ENCODE measurements at regions not wholly inside any gene's neighbourhood (a gene's known extent, or its start where the extent isn't known, plus 50 kb on each side); places are given as distances from the start of the nearest gene placed in this dataset.

- TF ChIP-seq ZBTB33 (IDR thresholded peaks at IDR 0.05) (no peak), ATF3 (IDR thresholded peaks at IDR 0.05) (no peak)
These were observed 94.3 kb upstream of the ETV6 start (continued) for GRCh38 chr12:11555195-11555594.

DNA sequence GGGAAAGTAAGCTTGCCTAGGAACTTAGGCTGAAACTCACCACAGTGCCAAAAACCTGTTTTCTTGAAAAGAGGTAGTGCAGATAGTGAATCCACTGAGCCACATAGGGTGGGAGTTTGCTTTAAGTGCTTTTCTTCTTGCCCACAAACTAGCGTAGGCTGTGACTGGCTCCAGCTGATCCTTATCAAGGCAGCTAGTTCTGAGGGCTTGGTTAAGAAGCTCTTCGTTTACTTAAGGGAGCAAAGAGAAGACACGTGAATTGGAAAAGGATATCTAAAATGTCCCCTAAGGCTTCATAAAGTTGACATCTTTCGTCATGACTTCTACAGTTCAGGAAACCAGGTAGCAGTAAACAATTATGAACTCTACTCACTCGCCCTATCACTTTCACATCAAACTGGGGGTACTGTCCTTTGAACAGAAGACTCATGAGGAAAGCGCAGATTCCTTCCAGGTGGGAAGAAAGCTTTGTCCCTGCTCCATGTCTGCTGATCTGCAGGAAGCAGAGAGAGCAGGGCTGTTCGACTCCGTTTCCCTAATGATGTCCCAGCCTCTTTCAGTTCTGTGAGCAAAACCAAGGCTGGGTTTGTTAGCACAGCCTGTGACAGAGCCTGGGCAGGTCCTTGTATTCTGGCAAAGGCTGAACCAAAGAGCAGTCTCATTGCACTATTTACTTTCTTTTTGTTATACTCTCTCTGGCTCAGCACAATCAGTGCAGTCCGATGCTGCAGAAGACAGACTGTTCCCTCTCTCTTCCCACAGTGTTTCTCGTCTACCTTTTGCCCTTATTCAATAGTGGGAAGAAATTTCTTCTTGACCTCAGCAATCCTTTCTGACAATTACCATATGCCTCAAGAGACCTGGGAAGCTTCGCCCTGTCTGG lies 93.5 kb upstream of the ETV6 start:
- Histone ChIP-seq H3K9ac (ENCODE audit: low read depth in 1 of 2, low read length in 2 of 2) (no peak overlapping the region), H3K27ac (ENCODE audit: low read depth in 1 of 2, low read length in 2 of 2) (no peak overlapping the region), H3K4me3 (ENCODE audit: low read depth in 1 of 3, low read length in 3 of 3) (no peak overlapping the region), H3K4me1 (ENCODE audit: control insufficient read depth in 4 of 4, insufficient read depth in 4 of 4, low read length in 3 of 4) (peaks cover 0 to 5% (median 0%) of the 10 kb centered on the region in 4 donors), H3K36me3 (ENCODE audit: control insufficient read depth in 4 of 4, insufficient read depth in 3 of 4, low read depth in 1 of 4, low read length in 3 of 4) (no peaks in the 10 kb centered on the region), H3K27me3 (ENCODE audit: control insufficient read depth in 4 of 4, insufficient read depth in 4 of 4, low read length in 3 of 4) (no peaks in the 10 kb centered on the region), H3K9me3 (ENCODE audit: control insufficient read depth in 4 of 4, low read length in 3 of 4) (no peaks in the 10 kb centered on the region)
- DNase-seq (ENCODE audit: low spot score), result no peak
- TF ChIP-seq EGR1 (IDR thresholded peaks at IDR 0.05; ENCODE audit: low read depth in 2 of 2) (no peak), GABPA (IDR thresholded peaks at IDR 0.05 in 1 of 2, conservative IDR thresholded peaks at IDR 0.05 in 1 of 2) (no peak), ATF3 (IDR thresholded peaks at IDR 0.05) (no peak), REST (IDR thresholded peaks at IDR 0.05) (no peak), TAF1 (conservative IDR thresholded peaks at IDR 0.05) (no peak), JUND (IDR thresholded peaks at IDR 0.05) (no peak), MAX (IDR thresholded peaks at IDR 0.05) (no peak), YY1 (IDR thresholded peaks at IDR 0.05) (no peak), FOXA2 (IDR thresholded peaks at IDR 0.05) (no peak), HNF4A (conservative IDR thresholded peaks at IDR 0.05) (no peak), ZBTB33 (IDR thresholded peaks at IDR 0.05) (no peak), RAD21 (IDR thresholded peaks at IDR 0.05) (no peak), FOXA1 (IDR thresholded peaks at IDR 0.05) (no peak), RXRA (IDR thresholded peaks at IDR 0.05) (no peak), NR2F2 (IDR thresholded peaks at IDR 0.05) (no peak)
- WGBS, result 58% methylated on average over 11 of the region's 11 CpGs
